NCI-H2196 (cell line): ENCODE measurements at regions not wholly inside any gene's neighbourhood (a gene's known extent, or its start where the extent isn't known, plus 50 kb on each side); places are given as distances from the start of the nearest gene placed in this dataset.
"Not testable (repeated sequence)": the region's sequence is repeated elsewhere in the genome, so short reads cannot be mapped to it uniquely, and the experiment has no call there.

Experiments used
- DNase-seq: peaks from one replicate; lab custom pipeline; 2025; ENCODE audit not compliant: unreplicated experiment; lab: John Stamatoyannopoulos, UW

DNA sequence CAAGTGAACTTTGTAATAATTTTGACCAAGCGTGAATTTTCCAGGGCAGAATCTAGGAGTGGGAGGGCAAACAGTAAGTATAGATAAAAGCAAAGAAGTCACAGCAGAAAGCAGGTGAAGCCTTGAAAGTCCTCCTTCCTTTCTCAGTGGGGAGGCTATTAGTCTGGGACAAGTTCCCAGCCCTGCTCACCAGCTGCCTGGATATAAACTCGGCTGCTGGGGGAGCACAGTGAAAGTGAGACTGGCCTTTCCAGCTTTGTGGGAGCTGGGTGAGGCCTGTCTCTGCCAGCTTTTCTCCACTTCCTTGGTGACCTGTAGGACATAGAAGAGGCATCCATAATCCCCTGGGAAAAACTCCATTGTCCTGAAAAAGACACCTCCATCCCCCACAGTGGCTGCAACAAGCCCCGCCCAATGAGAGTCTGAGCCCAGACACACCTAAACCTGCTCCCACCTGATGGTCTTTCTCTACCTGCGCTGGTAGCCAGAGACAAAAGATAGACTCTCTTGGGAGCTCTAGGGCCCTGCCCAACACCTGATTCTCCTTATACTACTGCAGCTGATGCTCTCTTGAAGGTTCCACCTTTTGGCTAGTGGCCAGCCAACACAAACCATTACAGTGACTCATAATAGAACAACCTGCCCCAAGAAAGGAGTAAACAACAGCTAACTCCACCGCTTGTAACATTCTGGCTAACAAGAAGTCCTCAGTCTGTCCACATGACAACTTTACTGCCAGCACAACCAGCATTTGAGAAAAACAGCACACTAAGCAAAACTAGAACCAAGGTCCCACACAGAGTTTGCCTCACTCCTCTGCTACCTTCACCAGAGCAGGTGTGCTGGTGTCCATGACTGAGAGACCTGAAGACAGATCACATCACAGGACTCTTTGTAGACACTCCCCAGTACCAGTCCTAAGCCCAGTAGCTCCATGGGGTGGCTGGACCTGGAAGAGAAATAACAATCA lies 252.2 kb upstream of the SLITRK6 start:
- DNase-seq, result no peak

GRCh38 chr13:86038490-86038889 lies 239.3 kb upstream of the SLITRK6 start:
- DNase-seq, result no peak

DNA sequence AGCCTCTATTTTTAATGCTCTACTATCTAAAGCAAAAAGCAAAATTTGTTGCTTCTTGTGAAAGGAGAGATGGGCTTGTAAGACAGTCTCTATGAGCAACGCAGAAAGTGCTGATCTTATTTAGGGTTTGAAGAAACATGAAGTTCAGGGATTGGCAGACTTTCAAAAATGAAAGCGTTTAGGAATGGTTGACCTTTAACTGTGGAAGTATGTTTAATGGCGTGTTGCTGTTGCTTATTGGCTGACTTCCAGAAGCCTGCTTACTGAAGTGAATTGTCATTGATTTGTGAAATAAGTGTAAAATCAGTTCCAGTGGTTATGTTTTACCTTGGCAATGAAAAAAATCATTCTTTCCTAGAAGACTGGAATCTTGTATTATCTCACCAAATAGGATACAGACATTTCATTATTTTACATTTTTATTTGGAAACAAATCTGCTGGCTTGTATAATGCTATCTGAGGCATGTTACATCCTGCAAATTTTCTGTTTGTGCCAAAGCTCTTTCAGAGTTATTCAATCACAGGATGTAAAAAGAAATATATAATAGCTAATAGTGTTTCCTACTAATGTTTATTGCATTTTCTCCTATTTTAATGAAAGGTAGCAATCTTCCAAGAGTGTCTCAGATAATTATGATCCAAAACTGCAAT lies 221.3 kb upstream of the SLITRK6 start:
- peak; percentile 39 for DNase-seq

DNA sequence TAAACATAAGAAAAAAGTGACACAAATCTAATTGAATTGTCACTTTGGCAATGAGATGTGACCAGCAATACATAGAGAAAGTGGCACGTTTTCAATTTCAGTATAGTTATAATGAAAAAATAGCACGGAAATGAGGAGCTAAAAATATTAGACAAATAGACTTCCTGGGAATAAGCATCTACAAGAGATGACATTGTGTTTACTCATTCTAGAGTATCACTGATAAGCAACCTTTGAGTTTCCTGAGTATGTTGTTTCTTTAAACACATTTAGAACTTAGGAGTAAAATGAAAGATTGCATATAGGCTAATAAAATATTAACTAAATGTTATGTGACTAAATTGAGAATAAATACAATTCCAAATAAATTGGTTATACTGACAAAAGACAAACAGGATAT lies 207.1 kb upstream of the SLITRK6 start:
- DNase-seq, result no peak

DNA sequence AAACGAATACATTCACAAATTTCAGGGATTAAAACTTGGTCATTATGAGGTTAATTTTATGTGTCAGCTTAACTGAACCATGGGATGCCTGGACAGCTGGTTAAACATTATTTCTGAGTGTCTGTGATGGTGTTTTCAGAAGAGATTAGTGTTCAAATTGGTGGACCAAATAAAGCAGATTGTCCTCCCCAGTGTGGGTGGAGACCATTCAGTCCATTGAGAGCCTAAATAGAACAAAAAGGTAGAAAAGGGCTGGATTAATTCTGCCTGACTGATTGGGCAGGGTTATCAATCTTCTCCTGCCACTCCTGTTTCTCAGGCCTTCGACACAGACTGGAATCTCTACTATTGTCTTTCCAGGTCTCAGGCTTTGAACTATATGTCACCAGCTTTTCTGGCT lies 203.8 kb upstream of the SLITRK6 start:
- no peak for DNase-seq

DNA sequence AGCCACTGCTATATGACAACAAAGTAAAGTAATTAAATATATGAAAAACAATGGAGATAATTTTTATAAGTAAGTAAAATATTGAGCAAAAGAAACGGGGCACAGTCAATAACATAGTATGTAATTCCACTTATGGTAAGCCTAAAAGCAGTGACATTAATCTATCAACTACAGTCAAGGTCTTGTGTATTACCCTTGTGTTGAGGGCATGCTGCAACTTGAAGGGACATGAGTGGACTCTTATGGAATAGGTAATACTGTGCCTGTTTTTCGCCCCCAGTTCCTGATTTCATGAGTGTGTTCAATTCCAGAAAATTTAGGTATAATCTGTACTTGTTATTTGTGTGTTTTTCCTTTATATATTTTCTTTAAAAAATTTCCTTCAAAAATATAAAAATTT lies 201.3 kb upstream of the SLITRK6 start:
- DNase-seq, result no peak

DNA sequence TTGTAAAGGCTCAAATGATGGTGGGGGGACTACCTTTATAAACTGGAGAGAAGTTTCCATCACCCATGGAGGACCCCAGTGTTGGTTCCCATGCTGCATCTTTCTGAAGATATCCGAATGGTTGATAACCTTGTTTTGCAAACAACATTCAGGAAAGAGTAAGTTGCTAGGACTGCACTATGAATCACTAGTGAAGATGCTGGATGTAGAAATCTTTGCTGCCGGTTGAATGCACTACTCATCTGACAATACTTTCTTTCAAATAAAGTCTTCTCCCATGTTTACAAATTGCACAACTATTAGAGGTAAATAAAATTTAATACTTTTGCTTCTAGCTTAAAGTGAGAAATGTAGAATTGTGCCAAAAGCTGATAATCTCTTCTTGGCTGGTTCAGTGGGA lies 198.4 kb upstream of the SLITRK6 start:
- no peak for DNase-seq

GRCh38 chr13:85995788-85996418 lies 196.7 kb upstream of the SLITRK6 start:
- DNase-seq, result no peak

DNA sequence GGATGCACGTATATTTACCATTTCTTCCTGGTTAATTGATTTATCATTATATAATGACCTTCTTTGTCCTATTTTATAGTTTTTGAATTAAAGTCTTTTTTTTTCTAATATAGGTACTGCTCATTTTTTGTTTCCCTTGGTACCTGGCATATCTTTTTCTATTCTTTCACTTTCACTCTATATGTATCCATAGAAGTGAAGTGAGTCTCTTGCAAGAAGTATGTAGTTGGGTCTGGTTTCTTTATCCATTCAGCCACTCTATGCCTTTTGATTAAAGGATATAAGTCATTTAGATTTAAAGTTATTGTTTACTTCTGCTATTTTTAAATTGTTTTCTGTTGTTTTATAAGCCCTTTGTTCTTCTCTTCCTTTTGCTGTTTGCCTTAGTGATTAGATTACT lies 194.3 kb upstream of the SLITRK6 start:
- DNase-seq, result no peak

GRCh38 chr13:85990397-85990796 lies 191.2 kb upstream of the SLITRK6 start:
- no peak for DNase-seq

GRCh38 chr13:85985797-85986196 lies 186.6 kb upstream of the SLITRK6 start:
- DNase-seq, result no peak

DNA sequence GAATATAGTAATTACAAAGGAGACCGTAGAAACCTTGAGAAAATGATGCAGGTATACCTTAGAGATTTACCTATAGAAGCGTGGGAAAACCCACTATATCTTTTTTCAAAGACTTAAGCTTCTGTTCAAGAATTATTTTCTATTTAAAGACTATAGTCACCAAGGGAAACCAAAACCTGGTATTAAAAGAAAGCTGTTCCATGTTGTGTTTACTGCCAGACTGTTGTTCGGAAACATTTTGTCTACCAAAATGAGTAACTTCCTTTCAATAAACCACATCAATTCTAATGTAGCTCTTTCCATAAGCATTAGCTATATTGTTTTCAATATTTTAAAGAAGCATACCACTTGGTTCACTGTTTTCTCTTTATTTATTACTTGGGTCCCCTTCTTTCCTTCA lies 182.9 kb upstream of the SLITRK6 start:
- DNase-seq, result no peak

DNA sequence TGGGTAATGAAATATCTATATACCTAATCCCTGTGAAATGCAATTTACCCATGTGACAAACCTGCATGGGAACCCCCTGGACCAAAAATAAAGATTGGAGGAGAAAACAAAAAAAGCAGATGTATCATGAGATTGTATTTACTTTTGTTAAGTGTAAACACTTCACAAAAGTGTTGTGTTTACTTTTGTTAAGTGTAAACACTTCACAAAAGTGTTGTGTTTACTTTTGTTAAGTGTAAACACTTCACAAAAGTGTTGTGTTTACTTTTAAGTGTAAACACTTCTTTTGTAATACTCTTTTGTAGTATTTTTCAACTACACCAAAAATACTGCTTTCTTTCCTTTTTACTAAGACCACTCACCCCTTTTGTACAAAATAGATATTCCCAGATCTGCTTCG lies 181.2 kb upstream of the SLITRK6 start:
- not testable (repeated sequence) for DNase-seq

GRCh38 chr13:85976242-85976641 lies 177.0 kb upstream of the SLITRK6 start:
- DNase-seq, result no peak

GRCh38 chr13:85974608-85975366 lies 175.6 kb upstream of the SLITRK6 start:
- DNase-seq, result no peak

DNA sequence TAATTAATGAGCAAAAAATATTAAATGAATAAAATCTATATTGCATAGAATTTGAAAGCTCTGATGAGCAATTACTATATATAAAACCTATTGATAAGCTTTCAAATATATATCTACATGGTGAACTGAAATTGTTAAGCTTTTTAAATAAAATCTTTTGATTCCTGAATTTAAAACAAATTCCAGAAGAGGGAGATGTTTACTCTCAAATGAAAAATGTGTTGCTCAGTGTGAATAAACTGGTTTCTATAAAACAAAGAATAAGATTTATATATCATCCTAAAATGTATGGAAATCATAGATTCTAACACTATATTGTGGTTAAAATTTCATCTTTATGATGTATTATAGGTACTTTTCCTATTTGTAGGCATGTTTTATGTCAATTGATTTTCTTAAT lies 171.5 kb upstream of the SLITRK6 start:
- no peak for DNase-seq

DNA sequence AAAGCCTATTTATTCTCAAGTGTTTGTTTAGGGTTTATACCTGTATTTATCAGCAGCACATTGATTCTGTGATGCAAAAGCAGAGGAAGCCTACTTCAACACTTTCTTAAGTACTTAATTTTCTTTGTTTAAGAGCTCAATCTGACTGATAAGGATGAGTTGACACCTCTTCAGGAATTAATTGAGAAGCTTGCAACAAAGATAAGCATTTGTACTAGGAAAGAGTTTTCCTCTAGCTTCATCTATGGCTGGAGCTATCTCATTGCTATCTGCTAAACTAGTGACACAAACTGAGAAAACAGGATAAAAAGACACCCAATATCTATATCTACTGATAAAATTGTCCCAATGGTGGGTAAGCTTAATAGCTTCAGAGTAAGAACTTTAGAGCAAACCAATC lies 170.1 kb upstream of the SLITRK6 start:
- DNase-seq, result no peak

DNA sequence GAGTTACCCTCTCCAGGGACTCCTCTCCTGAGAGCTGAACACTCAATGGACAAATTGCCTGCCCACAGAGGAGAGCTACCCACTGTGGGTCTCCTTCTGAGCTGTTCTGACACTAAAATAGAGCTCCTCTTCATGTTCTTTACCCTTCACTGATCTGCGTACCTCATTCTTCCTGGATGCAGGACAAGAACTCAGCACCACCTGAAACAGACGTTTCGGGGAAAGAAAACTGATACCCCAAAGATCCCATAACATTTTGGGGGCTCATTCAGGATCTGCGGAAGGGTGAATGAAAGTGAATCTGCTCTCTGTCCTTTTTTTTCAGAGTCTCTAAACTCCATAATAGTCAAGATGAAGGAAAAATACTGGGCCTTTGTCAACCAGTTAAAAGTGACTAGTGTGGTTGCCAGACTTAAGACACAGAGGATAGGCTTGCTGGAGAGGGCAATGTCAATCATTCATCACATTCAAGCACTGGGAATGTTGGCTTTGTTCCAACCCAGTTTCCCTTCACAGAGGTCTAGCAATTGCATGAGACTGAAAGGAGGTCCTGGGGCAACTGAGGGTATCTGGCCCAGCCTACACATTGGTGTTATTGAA lies 136.7 kb upstream of the SLITRK6 start:
- peak; percentile 14 for DNase-seq

GRCh38 chr13:85930108-85930507 lies 130.9 kb upstream of the SLITRK6 start:
- DNase-seq, result no peak

- no peak for DNase-seq
Measured at GRCh38 chr13:85910962-85911361, 111.7 kb upstream of the SLITRK6 start.

GRCh38 chr13:85900521-85900920 lies 101.3 kb upstream of the SLITRK6 start:
- DNase-seq, result no peak
